SK-N-SH (cell line): ENCODE measurements at regions not wholly inside any gene's neighbourhood (a gene's known extent, or its start where the extent isn't known, plus 50 kb on each side); places are given as distances from the start of the nearest gene placed in this dataset.

Source experiments
- TF ChIP-seq, protein P1 (sequence below): fragments of 150-350 bp; IDR thresholded peaks from 2 replicates; pipeline ENCODE4 v1.6.1; 2016; ENCODE audit warnings: mild to moderate bottlenecking, low read depth, low read length
- TF ChIP-seq, protein P2 (sequence below): fragments of 200-600 bp; sonication (generic); IDR thresholded peaks from 2 replicates; pipeline ENCODE4 v1.6.1; 2017; ENCODE audit warnings: antibody characterized with exemption, mild to moderate bottlenecking, moderate library complexity

DNA sequence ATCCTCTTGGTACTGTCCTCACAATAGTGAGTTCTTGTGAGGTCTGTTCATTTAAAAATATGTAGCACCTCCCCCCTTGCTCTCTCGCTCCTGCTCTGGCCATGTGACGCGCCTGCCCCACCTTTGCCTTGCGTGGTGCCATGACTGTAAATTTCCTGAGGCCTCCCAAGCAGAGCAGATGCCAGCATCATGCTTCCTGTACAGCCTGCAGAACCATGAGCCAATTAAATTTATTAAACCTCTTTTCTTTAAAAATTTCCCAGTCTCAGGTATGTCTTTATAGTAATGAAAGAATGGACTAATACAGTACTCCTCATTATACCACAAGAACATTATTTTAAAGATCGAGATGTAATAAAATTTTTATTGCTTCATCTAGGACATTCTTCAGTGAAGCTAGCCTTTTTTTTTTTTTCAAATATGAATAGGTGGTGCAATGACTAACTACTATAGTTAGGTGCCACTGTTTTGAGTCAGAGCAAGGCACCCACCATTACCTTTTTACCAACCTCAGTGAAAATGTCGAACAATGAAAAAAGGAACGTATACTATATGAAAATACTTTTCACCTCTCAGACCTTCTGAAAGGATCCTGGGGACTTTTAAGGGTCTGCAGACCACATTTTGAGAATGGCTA, 191.1 kb upstream of the SGK1 start:
- TF ChIP-seq, protein P1, sequence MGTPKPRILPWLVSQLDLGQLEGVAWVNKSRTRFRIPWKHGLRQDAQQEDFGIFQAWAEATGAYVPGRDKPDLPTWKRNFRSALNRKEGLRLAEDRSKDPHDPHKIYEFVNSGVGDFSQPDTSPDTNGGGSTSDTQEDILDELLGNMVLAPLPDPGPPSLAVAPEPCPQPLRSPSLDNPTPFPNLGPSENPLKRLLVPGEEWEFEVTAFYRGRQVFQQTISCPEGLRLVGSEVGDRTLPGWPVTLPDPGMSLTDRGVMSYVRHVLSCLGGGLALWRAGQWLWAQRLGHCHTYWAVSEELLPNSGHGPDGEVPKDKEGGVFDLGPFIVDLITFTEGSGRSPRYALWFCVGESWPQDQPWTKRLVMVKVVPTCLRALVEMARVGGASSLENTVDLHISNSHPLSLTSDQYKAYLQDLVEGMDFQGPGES: no peak
- TF ChIP-seq, protein P2, sequence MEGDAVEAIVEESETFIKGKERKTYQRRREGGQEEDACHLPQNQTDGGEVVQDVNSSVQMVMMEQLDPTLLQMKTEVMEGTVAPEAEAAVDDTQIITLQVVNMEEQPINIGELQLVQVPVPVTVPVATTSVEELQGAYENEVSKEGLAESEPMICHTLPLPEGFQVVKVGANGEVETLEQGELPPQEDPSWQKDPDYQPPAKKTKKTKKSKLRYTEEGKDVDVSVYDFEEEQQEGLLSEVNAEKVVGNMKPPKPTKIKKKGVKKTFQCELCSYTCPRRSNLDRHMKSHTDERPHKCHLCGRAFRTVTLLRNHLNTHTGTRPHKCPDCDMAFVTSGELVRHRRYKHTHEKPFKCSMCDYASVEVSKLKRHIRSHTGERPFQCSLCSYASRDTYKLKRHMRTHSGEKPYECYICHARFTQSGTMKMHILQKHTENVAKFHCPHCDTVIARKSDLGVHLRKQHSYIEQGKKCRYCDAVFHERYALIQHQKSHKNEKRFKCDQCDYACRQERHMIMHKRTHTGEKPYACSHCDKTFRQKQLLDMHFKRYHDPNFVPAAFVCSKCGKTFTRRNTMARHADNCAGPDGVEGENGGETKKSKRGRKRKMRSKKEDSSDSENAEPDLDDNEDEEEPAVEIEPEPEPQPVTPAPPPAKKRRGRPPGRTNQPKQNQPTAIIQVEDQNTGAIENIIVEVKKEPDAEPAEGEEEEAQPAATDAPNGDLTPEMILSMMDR: no peak
